Spinal cord (tissue), 9 donors: ENCODE measurements at regions not wholly inside any gene's neighbourhood (a gene's known extent, or its start where the extent isn't known, plus 50 kb on each side); places are given as distances from the start of the nearest gene placed in this dataset.

Experiments used
- DNase-seq, 6 donors: peaks; one replicate each; pipeline versions ENCODE4 v3.0.0 to v3.0.0-alpha.2; 2013 to 2015; ENCODE audit warnings: low spot score in 6 of 6, low read depth in 4 of 6
- H3K27ac ChIP-seq: one replicate; pipeline ENCODE4 v1.5.1; 2013; ENCODE audit warnings: low read depth, low read length, control low read depth
- H3K27me3 ChIP-seq: one replicate; pipeline ENCODE4 v1.6.1; 2013; ENCODE audit warnings: low read length; ENCODE audit not compliant: control insufficient read depth, insufficient read depth
- H3K36me3 ChIP-seq: one replicate; pipeline ENCODE4 v1.6.1; 2013; ENCODE audit warnings: low read length; ENCODE audit not compliant: control insufficient read depth, insufficient read depth
- H3K4me1 ChIP-seq: one replicate; pipeline ENCODE4 v1.6.1; 2013; ENCODE audit warnings: low read length; ENCODE audit not compliant: control insufficient read depth, insufficient read depth
- H3K4me3 ChIP-seq: one replicate; pipeline ENCODE4 v1.5.1; 2013; ENCODE audit warnings: low read depth, low read length, control low read depth
- H3K9me3 ChIP-seq: one replicate; pipeline ENCODE4 v1.6.1; 2013; ENCODE audit warnings: low read length; ENCODE audit not compliant: control insufficient read depth, insufficient read depth
- WGBS: methylation state at CpG from one replicate; pipeline ENCODE4 v1.1.5; 2013; ENCODE audit warnings: missing lambda C conversion rate; ENCODE audit not compliant: insufficient coverage; 5-methylcytosine and 5-hydroxymethylcytosine counted together
- donor health status: healthy.

DNA sequence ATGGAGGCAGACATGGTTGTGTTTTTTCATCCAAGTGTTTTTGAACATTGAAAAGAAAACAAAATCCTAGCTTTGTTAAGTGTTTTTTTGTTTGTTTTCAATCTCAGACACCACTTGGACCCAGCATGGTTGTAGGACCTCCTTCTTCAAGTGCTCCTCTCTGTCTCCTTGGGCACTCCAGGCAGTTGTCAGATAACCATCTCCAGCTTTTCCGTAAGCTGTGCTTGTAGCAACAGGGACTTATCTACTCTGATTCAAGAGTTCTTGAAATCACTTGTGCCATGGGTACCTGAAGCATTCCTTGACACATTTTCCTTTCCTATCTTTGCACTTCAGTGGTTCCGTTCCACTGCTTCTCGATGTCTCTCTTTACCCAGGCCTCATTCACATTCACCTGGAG is 334.9 kb upstream of the DDX53 start:
- no peaks in the 10 kb centered on the region for H3K27me3 ChIP-seq
- no peaks in the 10 kb centered on the region for H3K9me3 ChIP-seq
- DNase-seq, result no peak
- no peaks in the 10 kb centered on the region for H3K36me3 ChIP-seq
- H3K4me1 ChIP-seq, result no peaks in the 10 kb centered on the region
- no peak overlapping the region for H3K27ac ChIP-seq
- no peak overlapping the region for H3K4me3 ChIP-seq
- 81% methylated on average over 3 of the region's 3 CpGs for WGBS

DNA sequence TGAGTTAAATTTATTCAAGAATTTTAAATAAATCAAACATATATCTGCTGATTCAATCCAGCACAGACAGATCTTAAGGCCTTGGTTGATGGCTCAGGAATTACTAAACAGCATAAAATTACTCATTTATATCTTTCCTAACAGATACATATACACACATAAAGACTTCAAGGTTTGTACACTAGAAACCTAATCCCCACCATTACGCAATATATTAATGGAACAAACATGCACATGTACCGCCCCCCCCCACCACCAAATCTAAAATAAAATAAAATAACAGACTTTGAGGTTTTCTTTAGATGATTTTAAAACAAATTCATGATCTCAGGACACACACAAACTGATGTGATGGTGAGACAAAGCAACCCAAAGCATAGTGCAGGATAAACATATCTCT is 333.9 kb upstream of the DDX53 start:
- no peak overlapping the region for H3K4me3 ChIP-seq
- H3K27me3 ChIP-seq, result no peaks in the 10 kb centered on the region
- H3K27ac ChIP-seq, result no peak overlapping the region
- WGBS, result no CpG with 5 or more reads among the region's 2 CpGs
- H3K4me1 ChIP-seq, result no peaks in the 10 kb centered on the region
- H3K9me3 ChIP-seq, result no peaks in the 10 kb centered on the region
- no peak for DNase-seq
- no peaks in the 10 kb centered on the region for H3K36me3 ChIP-seq

DNA sequence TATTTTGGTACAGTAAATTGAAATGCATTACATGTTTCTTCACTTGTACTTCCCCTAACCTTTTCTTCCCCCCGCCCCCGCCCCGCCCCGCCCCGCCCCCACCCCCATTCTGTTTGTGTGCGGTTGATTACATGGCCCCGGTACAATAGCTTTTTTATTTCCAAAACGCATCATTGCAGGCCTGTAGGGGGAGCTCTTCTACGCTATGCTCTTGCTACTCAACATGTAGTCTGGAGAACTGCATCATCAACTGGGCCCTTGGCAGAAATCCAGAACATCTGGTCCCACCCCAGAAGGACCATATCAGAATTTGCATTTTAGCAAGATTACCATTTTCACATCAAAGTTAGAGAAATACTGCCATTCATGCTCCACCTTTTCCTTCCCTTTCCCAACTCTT is 333.3 kb upstream of the DDX53 start:
- Histone ChIP-seq H3K27me3 (no peaks in the 10 kb centered on the region), H3K36me3 (no peaks in the 10 kb centered on the region), H3K4me1 (no peaks in the 10 kb centered on the region), H3K4me3 (no peak overlapping the region), H3K27ac (no peak overlapping the region), H3K9me3 (no peaks in the 10 kb centered on the region)
- 37% methylated on average over 3 of the region's 9 CpGs for WGBS
- DNase-seq, result peak in 1 of 6 donors; percentile 14

DNA sequence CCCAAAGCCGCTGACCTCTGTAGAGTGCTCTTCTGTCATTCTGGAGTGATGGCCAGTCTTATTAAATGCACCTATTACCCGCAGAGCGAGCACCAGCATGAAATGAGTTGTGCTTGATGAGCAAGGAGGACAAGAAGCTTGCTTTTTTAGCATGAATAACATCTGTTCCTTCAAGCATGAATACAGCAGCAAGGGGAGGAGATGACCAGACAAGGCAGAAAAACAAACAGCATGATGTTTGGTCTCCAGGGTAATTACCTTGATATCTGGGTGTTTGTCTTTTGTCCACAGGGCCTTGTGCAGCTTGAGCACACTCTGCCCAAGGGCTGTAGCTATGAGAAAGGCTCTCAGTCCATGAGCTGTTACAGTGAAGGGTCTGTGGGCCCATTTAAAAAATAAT is 324.8 kb upstream of the DDX53 start:
- WGBS, result 23% methylated on average over 2 of the region's 3 CpGs
- H3K27me3 ChIP-seq, result no peaks in the 10 kb centered on the region
- no peaks in the 10 kb centered on the region for H3K36me3 ChIP-seq
- H3K4me3 ChIP-seq, result no peak overlapping the region
- no peak overlapping the region for H3K27ac ChIP-seq
- DNase-seq, result peak in 2 of 6 donors; percentile 13 to 16
- no peaks in the 10 kb centered on the region for H3K9me3 ChIP-seq
- H3K4me1 ChIP-seq, result no peaks in the 10 kb centered on the region

DNA sequence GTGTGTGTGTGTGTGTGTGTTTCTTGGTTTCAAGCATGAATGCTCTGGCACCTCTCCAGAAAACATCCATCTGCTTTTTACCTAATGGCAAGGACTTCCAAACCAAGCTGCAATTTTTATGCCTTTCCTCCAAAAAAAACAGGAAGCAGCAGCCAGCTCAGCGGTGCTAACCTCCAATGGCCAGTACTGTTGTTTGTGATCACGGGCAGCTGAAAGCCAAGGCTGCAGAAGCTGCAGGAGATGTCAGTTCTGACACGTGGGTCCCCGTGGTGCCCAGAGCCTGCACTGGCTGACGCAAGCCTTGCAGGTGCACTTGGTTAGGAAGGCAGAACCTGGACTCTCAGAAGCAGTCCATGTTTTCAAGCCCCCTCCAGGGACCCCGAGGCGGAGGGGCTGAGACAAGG is 313.6 kb upstream of the DDX53 start:
- 29% methylated on average over 7 of the region's 7 CpGs for WGBS
- H3K27ac ChIP-seq, result no peak overlapping the region
- H3K4me1 ChIP-seq, result peaks cover 4% of the 10 kb centered on the region
- no peak overlapping the region for H3K4me3 ChIP-seq
- H3K27me3 ChIP-seq, result no peaks in the 10 kb centered on the region
- peak in 3 of 6 donors; percentile 12 to 72 (median 51) for DNase-seq
- no peaks in the 10 kb centered on the region for H3K9me3 ChIP-seq
- no peaks in the 10 kb centered on the region for H3K36me3 ChIP-seq

DNA sequence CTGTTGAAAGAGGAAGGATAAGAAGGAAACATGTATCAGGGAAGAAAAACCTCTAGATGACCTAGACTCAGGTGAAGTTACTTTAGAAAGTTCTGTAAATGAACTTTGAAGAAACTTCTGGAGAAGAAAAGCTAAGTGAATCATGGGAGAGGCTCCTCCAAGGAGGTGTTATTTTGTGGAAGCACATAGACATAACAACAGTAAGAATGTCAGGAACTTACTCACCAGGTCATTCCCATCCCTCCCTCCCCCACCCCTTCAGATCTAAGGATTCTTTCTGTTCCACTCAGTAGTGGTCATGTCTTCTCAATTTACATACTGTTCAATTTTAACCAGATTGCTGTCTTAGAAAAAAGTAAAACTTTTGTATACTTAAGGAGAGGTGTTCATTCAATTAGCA is 310.5 kb upstream of the DDX53 start:
- no peak for DNase-seq
- no peak overlapping the region for H3K4me3 ChIP-seq
- no peaks in the 10 kb centered on the region for H3K36me3 ChIP-seq
- H3K9me3 ChIP-seq, result no peaks in the 10 kb centered on the region
- H3K27ac ChIP-seq, result no peak overlapping the region
- peaks cover 4% of the 10 kb centered on the region for H3K4me1 ChIP-seq
- no peaks in the 10 kb centered on the region for H3K27me3 ChIP-seq

DNA sequence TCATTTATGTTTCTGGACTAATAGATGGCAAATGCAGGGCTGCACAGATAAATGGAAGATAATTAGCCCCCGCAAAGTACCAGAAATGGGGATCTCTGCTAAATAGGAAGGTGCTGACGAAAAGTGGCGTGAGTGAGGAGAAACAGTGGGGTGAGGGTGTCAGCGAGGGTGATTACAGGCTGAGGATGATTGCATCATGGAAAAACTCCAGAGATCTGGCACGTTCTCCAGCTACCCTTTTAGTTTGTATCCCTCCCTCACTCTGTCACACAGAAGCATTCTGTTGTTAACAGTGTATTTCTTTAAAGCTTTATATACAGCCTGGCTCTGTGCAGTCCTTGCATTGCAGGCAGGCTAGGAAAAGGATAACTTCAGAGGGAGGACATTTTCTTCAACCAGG is 309.6 kb upstream of the DDX53 start:
- Histone ChIP-seq H3K4me1 (peaks cover 4% of the 10 kb centered on the region), H3K9me3 (no peaks in the 10 kb centered on the region), H3K36me3 (no peaks in the 10 kb centered on the region), H3K27me3 (no peaks in the 10 kb centered on the region), H3K27ac (no peak overlapping the region), H3K4me3 (no peak overlapping the region)
- 80% methylated on average over 1 of the region's 5 CpGs for WGBS
- DNase-seq, result peak in 1 of 6 donors; percentile 8

DNA sequence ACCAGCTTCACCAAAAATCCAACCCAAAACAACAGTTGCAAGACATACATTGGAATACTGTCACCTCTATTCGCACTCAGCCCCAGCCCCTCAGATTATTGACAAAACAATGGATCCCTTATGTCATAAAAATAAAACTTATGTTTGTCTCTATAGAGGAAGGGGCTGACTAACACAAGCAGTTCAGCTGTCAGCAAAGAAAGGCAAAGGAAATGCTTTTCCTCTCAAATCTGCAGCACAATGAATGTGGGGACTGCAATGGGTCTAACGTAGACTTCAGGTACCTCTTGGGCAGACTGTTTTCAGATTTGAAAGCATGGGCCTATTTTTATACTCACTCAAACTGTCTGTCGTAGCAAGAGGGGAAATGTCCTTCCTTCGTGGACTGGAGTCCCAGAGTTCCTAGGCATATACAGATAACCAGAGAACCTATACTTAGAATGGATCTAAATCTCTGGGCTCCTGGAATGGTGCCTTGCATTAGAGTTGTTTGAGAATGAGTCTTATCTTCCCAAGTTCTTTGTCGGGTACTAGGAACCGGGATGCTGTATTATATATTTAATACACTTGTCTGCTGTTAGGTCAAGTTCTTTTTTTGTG is 307.7 kb upstream of the DDX53 start:
- Histone ChIP-seq H3K27me3 (no peaks in the 10 kb centered on the region), H3K4me3 (no peak overlapping the region), H3K36me3 (no peaks in the 10 kb centered on the region), H3K9me3 (peaks cover 2% of the 10 kb centered on the region), H3K4me1 (no peaks in the 10 kb centered on the region), H3K27ac (no peak overlapping the region)
- WGBS, result no CpG with 5 or more reads among the region's 6 CpGs
- DNase-seq, result no peak

DNA sequence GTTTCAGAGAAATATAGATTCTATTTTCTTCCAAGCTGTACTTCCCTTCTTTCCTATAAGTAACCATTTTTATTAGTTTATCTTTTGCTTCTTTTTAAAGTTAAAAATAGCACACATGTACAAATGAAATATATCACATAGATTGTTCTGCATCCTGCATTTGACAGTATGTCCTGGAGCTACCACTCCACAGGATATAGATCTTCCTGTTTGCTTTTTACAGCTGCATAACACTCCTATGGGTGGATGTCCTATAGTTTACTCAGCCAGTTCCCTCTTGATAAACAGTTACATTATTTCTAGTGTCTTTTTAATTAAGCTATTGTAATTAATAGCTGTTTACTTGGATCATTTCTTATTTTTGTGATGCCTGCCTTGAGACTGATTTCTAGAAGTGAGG is 301.6 kb upstream of the DDX53 start:
- H3K36me3 ChIP-seq, result no peaks in the 10 kb centered on the region
- H3K27ac ChIP-seq, result no peak overlapping the region
- H3K4me3 ChIP-seq, result no peak overlapping the region
- no peaks in the 10 kb centered on the region for H3K27me3 ChIP-seq
- DNase-seq, result no peak
- H3K9me3 ChIP-seq, result peaks cover 2% of the 10 kb centered on the region
- no peaks in the 10 kb centered on the region for H3K4me1 ChIP-seq

DNA sequence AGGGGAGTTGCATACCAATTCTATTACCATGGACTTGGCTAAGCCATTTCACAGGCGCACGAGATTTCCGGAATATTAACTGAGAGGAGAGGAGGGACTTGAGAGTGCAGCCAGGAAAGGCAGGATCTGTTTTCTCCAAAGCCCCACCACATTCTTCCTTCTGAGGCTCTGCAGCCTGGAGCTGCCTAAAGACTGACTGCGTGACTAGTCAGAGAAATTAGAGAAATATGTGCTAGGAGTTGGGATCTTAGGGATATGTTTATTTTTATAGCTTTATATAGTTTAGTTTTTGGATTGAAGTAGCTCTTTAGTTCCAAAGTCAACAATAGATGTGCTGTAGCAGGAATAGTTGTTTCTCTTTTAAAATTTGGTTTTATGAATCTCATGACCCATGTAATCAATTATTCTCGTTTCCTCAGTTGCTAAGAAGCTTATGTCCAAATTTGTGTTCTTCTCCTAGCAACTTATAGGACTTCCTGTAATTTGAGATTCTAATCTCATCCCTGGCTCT is 300.1 kb upstream of the DDX53 start:
- no peaks in the 10 kb centered on the region for H3K27me3 ChIP-seq
- peaks cover 2% of the 10 kb centered on the region for H3K9me3 ChIP-seq
- H3K4me3 ChIP-seq, result no peak overlapping the region
- H3K4me1 ChIP-seq, result no peaks in the 10 kb centered on the region
- peak in 1 of 6 donors; percentile 19 for DNase-seq
- no peaks in the 10 kb centered on the region for H3K36me3 ChIP-seq
- H3K27ac ChIP-seq, result no peak overlapping the region
- no CpG with 5 or more reads among the region's 5 CpGs for WGBS
